GM19351 (cell line): ENCODE measurements at regions not wholly inside any gene's neighbourhood (a gene's known extent, or its start where the extent isn't known, plus 50 kb on each side); places are given as distances from the start of the nearest gene placed in this dataset.

ENCODE experiments used
- ATAC-seq: cut with Tn5 transposase; IDR thresholded peaks from one replicate; pipeline ENCODE4 v1.9.1; 2021; ENCODE audit warnings: mild to moderate bottlenecking, moderate library complexity; ENCODE audit not compliant: unreplicated experiment

DNA sequence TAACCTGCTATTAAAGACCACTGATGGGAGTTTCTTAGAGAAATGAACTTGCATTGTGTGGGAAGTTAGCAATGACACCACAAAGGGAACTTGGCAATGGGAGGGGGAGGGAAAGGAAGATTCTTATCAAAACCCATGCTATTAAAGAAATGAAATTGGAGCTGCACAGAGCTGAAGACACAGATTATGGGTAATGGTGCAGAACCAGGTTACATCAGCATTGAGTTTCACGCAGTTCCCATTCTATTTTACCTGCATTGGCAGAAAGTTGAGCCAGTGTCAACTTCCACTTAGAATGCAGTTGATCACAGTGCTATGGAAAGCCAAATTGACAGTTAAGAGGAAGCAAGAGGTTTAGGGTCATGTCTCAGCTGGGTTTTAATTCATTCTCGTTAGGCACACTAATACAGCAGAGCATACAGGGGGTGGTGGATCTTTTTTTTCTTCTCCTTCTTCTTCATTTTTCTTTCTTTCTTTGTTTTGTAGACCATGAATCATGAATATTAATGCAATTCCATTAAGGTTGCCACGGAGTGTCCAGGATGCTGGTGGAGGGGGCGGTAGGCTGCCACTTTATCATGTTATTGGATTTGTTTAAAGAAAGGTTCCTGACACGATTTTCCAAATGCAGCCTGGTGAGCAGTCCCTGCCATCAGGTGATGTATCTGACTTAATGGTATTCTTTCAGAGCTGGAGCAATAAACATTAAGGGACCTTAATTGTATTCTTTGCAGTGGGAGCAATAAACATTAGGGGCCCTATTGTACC is 1092.0 kb upstream of the MAP3K7 start:
- no peak for ATAC-seq

DNA sequence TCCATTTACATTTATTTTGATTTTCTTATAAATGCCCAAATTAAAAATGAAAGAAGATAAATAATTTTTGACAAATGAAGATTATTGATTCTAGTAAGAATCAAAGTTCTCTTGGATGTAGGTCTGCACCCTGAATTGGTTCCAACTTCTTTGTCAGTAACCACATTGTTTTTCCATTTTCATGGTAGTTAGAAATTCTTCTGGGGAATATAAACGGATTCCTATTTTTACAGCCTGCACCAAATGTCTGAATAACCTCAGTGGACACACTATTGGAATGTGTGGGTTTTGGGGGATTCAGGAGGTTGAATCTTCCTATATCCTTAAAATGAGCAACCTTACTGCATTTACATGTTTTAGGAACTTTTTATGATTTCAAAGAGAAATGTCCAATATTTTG is 1085.3 kb upstream of the MAP3K7 start:
- ATAC-seq, result no peak

DNA sequence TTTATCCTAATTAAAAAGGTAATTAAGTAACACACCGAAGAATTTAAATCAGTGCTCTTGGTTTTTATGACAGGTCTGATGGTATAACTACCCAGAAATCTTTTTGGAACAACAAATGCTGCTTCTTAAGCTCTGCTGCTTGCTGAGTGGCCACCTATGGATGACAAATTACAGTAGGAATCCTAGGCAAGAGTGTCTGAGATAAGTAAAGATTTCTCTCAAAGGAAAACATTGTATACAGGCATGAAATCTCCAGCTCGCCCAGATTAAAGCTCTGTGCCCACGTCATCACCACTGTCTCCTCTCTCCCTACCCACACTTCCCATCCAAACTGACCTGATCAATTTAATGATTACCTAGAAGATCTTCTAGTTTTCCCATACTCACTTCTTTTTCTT is 1083.0 kb upstream of the MAP3K7 start:
- no peak for ATAC-seq

DNA sequence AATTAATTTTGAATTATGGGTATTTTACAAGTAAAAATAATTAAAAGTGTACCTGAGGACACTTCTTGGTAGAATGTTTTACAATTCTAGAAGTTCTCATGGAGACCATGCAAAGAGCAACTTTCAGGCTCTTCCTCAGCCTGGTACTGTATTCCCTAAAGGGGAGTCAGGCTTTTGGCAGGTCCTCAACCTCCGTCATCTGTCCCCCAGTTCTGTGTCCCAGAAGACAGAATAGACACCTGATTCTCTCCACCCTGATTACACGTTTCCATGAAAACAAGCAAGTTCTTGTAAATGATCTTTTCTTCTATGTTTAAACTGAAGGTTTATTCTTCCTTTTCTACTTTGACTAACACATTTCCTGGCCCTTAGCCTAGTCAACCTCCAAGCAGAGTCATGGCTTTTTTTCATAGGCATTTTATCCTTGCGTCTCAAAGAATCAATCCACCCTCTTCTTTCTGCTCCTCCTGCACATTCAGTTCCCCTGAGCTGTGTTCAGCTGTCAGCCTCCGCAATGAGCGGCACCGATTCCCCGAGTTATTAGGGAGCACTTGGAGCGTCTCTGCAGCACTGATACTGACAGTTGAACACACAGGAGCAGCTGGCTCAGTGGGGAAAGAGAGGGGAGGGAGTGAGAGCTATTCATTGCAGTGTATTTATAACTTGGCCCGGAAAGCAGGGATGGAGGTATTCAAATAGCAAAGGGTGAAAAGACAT is 1082.4 kb upstream of the MAP3K7 start:
- no peak for ATAC-seq

DNA sequence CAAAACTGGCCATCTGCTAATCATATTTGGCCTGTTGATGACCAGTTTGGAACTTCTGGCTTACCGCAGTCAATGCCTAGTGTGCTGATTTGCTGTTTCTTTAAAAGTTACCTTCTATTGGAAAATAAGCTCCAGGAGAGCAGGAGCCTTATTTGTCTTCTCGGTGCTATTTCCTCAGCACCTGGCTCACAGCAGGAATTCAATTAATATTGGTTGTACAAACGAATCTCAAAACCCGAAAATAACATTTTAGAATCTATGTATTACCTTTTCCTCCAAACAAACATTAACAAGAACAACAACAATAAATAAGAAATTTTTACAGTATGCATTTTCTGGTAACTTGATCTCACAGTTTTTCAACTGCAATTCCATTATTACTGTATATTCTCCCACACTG is 1080.7 kb upstream of the MAP3K7 start:
- ATAC-seq, result no peak

DNA sequence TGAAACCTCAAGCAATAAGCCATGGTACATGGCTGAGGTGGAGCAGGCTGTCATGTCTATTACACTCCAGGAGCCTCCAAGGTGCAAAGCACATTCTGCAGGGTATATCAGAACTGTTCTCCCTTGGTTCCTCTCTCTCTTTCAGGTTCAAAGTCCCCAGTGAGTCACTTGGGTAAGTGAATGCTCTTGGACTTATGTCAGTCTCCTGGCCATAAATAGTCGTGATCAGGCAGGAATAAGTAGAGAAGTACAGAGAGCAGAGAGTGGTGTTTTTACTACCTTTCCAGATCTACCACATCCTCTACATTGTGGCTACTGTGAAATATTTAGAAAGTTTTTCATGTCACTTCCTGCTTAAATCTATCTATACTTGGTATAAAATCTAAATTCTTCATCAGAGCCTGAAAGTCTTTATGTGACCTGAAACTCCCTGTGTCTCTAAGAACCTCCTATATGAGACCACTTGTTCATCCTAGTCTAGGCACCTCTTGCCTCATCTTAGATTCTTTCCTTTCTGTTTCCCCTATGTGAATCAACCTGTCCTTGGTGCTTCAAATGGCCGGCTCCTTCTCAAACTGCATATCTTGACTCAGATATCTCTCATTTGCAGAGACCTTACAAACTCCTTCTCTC is 1077.6 kb upstream of the MAP3K7 start:
- ATAC-seq, result no peak

DNA sequence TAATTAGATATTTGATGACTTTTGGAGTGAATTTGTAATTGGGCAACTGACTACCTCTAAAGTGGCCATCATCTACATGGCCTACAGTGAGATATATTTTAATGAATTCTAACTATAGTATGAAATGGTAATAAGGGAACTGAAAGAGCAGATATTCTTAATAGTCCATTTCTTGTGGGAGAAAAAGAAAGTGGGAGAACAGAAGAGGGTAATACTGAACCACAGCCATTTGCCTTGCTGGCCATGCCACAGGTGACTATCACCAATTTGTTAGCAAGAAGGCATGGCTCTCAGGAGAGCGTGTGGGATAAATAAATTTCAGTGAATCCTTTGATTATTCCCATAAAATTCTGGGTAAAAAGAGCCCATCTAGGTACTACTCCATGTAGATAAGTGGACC is 1074.0 kb upstream of the MAP3K7 start:
- ATAC-seq, result no peak

DNA sequence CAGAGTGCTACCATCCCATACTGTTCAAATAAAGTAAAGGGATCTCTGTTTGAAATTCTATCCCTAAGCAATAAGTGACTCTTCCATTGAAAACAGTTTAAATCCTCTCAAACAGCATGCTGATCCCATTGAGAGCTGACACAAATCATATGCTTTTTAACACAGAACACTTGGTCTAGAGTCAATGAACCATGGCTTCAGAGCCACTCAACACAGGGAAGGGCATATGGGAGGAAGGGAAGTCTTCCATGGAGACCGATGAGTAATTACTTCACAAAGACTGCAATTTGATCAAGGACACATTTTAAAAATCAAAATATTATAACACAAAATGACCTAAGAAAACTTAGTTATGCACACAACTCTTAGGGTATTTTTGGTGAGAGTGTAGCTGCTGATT is 1073.0 kb upstream of the MAP3K7 start:
- no peak for ATAC-seq

DNA sequence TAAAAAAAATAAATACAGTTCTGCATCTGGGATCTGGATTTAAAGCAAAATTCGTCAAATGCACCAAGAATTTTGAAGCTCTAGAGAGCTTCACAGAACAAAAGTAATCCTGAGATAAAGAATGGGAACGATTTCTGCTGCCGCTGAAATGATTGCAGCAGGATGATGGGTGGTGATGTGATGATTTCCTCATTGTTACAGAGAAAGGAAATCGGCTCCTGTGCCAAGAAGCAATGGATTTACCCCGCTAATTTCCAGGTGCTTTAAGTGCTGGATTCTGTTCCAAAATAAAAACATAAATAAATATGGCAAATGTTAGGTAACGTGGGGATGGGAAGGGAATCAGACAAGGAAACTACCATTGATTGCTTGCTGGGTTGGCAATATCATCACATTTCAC is 1067.9 kb upstream of the MAP3K7 start:
- ATAC-seq, result no peak

DNA sequence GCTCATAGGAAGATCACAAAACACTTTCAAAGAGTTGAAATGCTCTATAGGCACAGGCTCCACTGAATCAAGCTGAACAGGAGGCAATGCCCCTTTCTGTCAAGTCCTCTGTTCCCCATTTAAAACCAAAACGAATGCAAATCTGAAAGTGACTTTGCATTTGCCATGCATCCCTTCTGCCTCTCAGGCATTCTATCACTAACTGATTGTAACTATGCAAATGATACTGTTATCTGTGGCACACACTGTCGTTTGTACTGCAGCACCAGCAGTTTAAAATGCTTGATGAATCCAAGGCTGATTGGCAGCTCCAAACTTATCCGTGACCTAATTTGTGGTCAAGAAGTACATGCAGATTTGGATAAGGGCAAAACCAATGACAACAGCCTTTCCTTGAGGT is 1067.5 kb upstream of the MAP3K7 start:
- ATAC-seq, result no peak

DNA sequence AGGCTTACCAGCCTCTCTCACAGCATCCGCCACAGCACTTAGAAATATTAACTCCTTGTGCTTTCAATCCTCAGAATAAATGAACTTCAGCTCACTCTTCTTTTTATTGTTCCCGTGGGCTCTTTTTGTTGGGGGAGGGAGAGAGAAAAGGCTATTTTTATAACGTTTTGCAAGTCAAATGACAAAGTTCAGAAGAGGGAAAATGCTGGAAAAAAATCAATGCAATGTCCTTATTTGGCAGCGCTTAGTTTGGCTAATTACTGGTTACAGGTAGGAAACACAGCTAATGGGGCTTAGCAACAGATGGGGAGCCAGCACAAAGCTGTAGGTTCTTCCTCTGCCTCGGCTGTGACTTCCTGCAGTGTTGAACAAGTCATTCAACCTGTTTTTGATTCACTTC is 1067.0 kb upstream of the MAP3K7 start:
- no peak for ATAC-seq

DNA sequence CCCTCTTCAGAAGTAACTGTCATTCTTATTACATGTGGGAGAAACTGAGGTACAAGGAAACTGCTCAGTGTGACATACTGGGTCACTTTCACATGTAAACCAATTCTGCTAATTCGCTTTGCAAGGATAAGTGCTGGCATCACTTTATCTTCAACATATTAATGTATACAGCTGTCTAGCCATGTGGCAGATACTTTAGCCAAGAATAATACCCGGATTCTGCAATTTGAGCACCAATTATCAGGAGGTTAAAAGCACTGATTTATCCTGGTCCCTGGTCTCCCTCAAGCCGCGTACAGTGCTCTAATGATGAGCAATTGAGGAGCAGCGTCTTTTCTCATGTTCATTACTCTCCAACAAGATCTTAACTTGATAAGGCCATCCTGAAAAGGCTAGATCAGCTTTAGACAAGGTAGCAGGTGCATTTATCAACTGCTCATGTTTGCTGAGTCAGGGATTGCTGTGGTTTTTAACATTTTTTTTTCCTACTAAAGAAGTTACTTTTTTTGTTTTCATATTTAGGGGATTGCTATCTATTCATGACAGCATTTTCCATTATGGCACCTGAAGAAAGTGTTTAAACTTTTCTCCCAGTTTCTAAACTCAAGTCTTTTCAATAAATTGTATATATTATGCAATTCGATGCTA is 1066.3 kb upstream of the MAP3K7 start:
- ATAC-seq, result no peak

DNA sequence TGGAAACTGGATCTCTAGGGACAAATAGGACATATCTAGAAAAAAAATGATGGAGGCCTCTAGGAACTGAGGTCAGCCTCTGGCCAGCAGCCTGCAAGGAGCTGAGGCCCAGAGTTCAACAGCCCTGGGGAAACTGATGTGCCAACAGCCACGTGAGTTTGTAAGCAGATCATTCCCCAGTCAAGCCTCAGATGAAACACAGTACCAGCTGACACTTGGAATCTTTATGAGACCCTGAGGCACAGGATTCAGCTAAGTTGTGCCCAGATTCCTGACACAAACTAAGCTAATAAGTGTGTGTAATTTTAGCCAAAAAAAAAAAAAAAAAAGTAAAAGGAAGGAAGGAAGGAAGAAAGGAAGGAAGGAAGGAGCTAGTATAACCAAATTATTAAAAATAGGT is 1059.8 kb upstream of the MAP3K7 start:
- no peak for ATAC-seq

DNA sequence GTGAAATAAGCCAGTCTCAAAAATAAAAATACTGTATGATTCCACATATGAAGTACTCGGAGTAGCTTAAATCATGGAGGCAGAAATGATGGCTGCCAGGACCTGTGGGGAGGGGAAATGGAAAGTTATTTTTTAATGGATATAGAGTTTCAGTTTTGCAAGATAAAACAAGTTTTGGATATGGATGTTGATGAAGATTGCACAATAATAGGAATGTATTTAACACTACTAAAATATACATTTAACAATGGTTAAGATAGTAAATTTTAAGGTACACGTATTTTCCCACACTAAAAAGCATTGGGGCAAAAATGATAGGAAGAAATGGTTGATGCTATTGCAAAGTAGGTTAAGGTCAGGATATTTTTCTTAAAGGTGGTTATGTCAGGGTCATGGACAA is 1058.9 kb upstream of the MAP3K7 start:
- no peak for ATAC-seq

DNA sequence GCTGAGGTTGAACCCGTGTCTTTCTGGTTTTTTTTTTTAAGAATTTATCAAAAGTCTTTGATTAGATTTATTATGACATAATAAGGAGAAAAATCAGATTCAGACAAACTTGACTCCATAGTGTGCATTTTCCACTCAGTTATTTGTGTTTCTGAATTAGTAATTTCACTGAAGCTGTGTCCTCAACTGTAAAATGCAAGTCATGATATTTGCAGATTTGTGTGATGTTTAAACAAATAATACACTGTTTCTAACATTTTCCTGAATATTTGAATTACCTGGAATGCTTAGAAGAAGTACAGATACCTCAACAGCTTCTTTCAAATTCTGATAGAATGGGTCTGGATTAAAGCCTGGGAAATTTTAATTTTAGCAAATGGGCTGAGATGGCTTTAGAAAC is 1050.3 kb upstream of the MAP3K7 start:
- no peak for ATAC-seq

DNA sequence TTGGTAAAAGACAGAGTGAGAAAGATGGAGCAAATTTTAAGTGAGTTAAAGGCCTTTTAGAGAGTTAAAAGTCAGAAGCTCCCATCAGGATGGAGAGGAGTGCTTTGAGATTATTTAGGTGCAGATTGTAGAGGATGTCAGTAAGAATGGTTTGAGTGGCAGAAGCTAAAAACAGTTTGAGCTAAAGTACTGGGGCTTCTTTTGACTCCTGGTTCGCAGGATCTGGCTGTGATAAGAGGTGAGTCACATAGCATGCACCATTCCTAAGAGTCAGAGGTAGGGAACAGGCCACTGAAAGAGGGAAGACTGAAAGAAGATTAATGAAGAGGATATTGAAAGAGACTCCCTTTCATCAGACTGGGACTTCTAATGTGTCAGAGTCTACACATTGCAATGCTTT is 1047.9 kb upstream of the MAP3K7 start:
- no peak for ATAC-seq

DNA sequence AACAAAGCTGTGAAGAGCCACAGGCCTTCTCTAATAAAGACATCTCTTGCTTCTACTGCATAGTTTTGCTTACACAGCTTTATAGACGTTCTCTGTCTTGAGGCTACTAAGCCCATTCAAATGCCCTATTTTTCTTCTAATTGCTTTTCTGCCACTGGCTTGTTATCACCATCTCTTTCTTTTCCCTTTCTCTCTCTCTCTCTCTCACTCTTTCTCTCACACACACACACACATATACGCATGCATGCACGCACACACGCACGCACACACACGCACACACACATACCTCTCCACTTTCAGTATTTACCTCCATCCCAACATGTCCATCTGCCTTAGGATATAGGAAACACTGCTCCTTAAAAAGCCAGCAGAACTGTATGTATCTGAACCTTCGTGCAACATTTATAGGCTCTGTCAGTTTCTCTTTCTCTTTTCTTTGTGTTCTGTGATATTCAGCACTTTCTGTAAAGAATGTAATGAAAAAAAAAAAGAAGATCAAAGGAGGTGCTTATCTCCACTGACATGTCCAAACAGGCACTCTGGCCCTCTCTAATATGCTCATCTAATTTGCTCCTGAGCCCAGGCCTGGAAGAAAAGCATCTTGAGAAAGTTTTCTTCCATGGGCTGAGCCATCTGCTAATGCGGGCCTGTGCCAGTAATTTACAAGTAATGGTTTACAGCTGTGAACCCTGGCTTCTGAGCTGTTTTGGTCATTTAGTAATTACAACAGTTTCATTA is 1046.7 kb upstream of the MAP3K7 start:
- no peak for ATAC-seq

DNA sequence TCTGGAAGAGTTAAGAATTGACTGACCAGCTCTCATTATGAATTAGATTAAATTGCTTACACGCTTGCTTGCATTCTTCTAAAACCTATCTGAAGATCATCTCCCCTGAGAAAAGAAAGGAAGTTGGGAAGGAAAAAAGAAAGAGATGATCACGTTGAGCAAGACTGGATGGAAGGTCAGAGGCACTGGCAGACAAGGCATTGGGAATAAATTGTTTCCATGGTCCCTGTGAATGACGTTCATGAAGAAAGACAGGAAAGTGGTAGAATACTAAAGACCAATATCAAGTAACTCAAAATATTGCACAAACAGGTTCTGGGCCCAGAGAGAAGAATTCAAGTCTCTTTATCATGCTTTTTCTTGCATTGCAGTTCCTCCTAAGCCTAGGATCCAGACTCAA is 1045.4 kb upstream of the MAP3K7 start:
- ATAC-seq, result no peak

DNA sequence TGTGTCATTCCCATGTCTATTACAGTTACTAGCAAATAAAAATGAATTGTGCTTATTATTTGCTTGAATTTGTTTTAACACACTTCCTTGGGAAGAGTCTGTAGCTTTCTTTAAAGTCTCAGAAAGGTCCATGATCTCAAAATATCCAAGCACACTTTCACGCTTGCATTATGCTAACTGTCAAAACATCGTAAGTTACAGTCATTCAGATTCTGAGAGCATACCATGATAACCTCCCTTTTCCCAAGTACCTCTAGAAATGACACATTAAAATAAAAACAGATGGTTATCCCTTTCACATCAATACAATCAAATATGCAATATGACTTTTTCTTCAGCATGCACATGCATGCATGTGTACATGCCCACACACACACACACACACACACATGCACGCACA is 1044.4 kb upstream of the MAP3K7 start:
- no peak for ATAC-seq

DNA sequence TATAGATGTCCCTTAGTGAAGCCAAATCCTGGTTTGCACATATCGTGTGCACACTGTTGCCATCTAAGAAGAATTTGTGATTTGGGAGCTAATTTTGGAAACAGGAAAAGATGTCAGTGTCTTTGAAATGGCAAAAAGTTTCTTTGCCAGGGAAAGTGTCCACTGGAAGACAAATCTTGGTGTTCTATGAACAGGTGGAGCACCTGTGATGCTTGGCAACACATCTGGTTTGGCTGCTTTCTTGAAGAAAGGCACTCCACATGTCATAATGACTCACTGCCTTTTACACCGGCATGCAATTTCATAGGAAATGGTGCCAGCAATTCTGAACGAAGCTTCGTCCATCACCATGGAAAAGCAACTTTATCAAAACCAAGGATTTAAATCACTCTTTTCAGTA is 1040.0 kb upstream of the MAP3K7 start:
- ATAC-seq, result no peak

DNA sequence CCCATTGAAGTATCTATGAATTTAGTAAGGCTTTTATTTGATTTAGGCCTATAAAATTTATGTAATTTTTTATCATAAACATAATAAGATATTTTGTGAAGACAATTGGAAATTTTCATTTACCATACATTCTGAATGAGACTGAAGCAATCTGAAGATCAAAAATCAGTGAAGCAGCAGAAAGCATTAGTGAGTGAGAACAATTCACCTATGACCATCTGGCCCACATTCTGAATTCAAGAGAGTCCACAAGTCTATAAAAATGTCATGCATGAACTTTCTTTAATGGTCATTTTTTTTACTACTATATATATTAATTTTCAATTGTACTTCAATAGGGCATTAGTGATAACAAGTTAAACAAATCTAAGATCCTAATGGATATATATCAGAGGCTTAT is 1026.6 kb upstream of the MAP3K7 start:
- no peak for ATAC-seq
